ENCODE measurements at regions not wholly inside any gene's neighbourhood (a gene's known extent, or its start where the extent isn't known, plus 50 kb on each side); places are given as distances from the start of the nearest gene placed in this dataset.
A peak's percentile ranks its signal among the peaks of the same experiment; 100 is the strongest.

- no peak overlapping the region for H3K9ac ChIP-seq (ENCODE audit: low read depth in 1 of 2, low read length in 2 of 2)
- H3K9me3 ChIP-seq (ENCODE audit: control insufficient read depth in 2 of 2, low read length in 2 of 2), result no peaks in the 10 kb centered on the region
- H3K27ac ChIP-seq (ENCODE audit: low read depth in 2 of 2, low read length in 2 of 2), result no peak overlapping the region
- H3K27me3 ChIP-seq (ENCODE audit: control insufficient read depth in 2 of 2, insufficient read depth in 2 of 2, low read length in 2 of 2), result no peaks in the 10 kb centered on the region
- H3K36me3 ChIP-seq (ENCODE audit: control insufficient read depth in 2 of 2, insufficient read depth in 2 of 2, low read length in 2 of 2), result no peaks in the 10 kb centered on the region
- H3K4me3 ChIP-seq (ENCODE audit: low read length in 2 of 2), result no peak overlapping the region
- H3K4me1 ChIP-seq (ENCODE audit: control insufficient read depth in 2 of 2, insufficient read depth in 2 of 2, low read length in 2 of 2), result no peaks in the 10 kb centered on the region
Observed at GRCh38 chr6:25023781-25024180, 88.0 kb upstream of the RIPOR2 start.

GRCh38 chr6:25024821-25025220 lies 89.1 kb upstream of the RIPOR2 start:
- no peaks in the 10 kb centered on the region for H3K4me1 ChIP-seq (ENCODE audit: control insufficient read depth in 2 of 2, insufficient read depth in 2 of 2, low read length in 2 of 2)
- H3K27ac ChIP-seq (ENCODE audit: low read depth in 2 of 2, low read length in 2 of 2), result no peak overlapping the region

GRCh38 chr6:25025248-25025918 lies 89.6 kb upstream of the RIPOR2 start:
- Histone ChIP-seq H3K36me3 (ENCODE audit: control insufficient read depth in 2 of 2, insufficient read depth in 2 of 2, low read length in 2 of 2) (no peaks in the 10 kb centered on the region), H3K4me1 (ENCODE audit: control insufficient read depth in 2 of 2, insufficient read depth in 2 of 2, low read length in 2 of 2) (no peaks in the 10 kb centered on the region), H3K27me3 (ENCODE audit: control insufficient read depth in 2 of 2, insufficient read depth in 2 of 2, low read length in 2 of 2) (no peaks in the 10 kb centered on the region), H3K4me3 (ENCODE audit: low read length in 2 of 2) (no peak overlapping the region), H3K9me3 (ENCODE audit: control insufficient read depth in 2 of 2, low read length in 2 of 2) (no peaks in the 10 kb centered on the region), H3K9ac (ENCODE audit: low read depth in 1 of 2, low read length in 2 of 2) (no peak overlapping the region), H3K27ac (ENCODE audit: low read depth in 2 of 2, low read length in 2 of 2) (no peak overlapping the region)

More at GRCh38 chr6:25024821-25025220, 89.1 kb upstream of the RIPOR2 start:
- Histone ChIP-seq H3K4me3 (ENCODE audit: low read length in 2 of 2) (no peak overlapping the region), H3K9me3 (ENCODE audit: control insufficient read depth in 2 of 2, low read length in 2 of 2) (no peaks in the 10 kb centered on the region), H3K36me3 (ENCODE audit: control insufficient read depth in 2 of 2, insufficient read depth in 2 of 2, low read length in 2 of 2) (no peaks in the 10 kb centered on the region), H3K27me3 (ENCODE audit: control insufficient read depth in 2 of 2, insufficient read depth in 2 of 2, low read length in 2 of 2) (no peaks in the 10 kb centered on the region), H3K9ac (ENCODE audit: low read depth in 1 of 2, low read length in 2 of 2) (no peak overlapping the region)

GRCh38 chr6:25025919-25026301 lies 90.2 kb upstream of the RIPOR2 start:
- H3K36me3 ChIP-seq (ENCODE audit: control insufficient read depth in 2 of 2, insufficient read depth in 2 of 2, low read length in 2 of 2), result no peaks in the 10 kb centered on the region

GRCh38 chr6:25026723-25027122 lies 91.0 kb upstream of the RIPOR2 start:
- Histone ChIP-seq H3K27me3 (ENCODE audit: control insufficient read depth in 2 of 2, insufficient read depth in 2 of 2, low read length in 2 of 2) (no peaks in the 10 kb centered on the region), H3K27ac (ENCODE audit: low read depth in 2 of 2, low read length in 2 of 2) (no peak overlapping the region), H3K9me3 (ENCODE audit: control insufficient read depth in 2 of 2, low read length in 2 of 2) (no peaks in the 10 kb centered on the region), H3K36me3 (ENCODE audit: control insufficient read depth in 2 of 2, insufficient read depth in 2 of 2, low read length in 2 of 2) (no peaks in the 10 kb centered on the region), H3K9ac (ENCODE audit: low read depth in 1 of 2, low read length in 2 of 2) (no peak overlapping the region), H3K4me3 (ENCODE audit: low read length in 2 of 2) (no peak overlapping the region), H3K4me1 (ENCODE audit: control insufficient read depth in 2 of 2, insufficient read depth in 2 of 2, low read length in 2 of 2) (no peaks in the 10 kb centered on the region)

More at GRCh38 chr6:25025919-25026301, 90.2 kb upstream of the RIPOR2 start:
- Histone ChIP-seq H3K27me3 (ENCODE audit: control insufficient read depth in 2 of 2, insufficient read depth in 2 of 2, low read length in 2 of 2) (no peaks in the 10 kb centered on the region), H3K27ac (ENCODE audit: low read depth in 2 of 2, low read length in 2 of 2) (no peak overlapping the region), H3K4me3 (ENCODE audit: low read length in 2 of 2) (no peak overlapping the region), H3K4me1 (ENCODE audit: control insufficient read depth in 2 of 2, insufficient read depth in 2 of 2, low read length in 2 of 2) (no peaks in the 10 kb centered on the region), H3K9ac (ENCODE audit: low read depth in 1 of 2, low read length in 2 of 2) (no peak overlapping the region), H3K9me3 (ENCODE audit: control insufficient read depth in 2 of 2, low read length in 2 of 2) (no peaks in the 10 kb centered on the region)

GRCh38 chr6:25027221-25027916 lies 91.6 kb upstream of the RIPOR2 start:
- H3K9me3 ChIP-seq (ENCODE audit: control insufficient read depth in 2 of 2, low read length in 2 of 2), result no peaks in the 10 kb centered on the region
- peak overlapping the region in 1 of 2 donors; percentile 17 for H3K9ac ChIP-seq (ENCODE audit: low read depth in 1 of 2, low read length in 2 of 2)
- no peaks in the 10 kb centered on the region for H3K36me3 ChIP-seq (ENCODE audit: control insufficient read depth in 2 of 2, insufficient read depth in 2 of 2, low read length in 2 of 2)
- no peaks in the 10 kb centered on the region for H3K4me1 ChIP-seq (ENCODE audit: control insufficient read depth in 2 of 2, insufficient read depth in 2 of 2, low read length in 2 of 2)
- H3K4me3 ChIP-seq (ENCODE audit: low read length in 2 of 2), result peak overlapping the region in 1 of 2 donors; percentile 28
- peak overlapping the region in 1 of 2 donors; percentile 32 for H3K27ac ChIP-seq (ENCODE audit: low read depth in 2 of 2, low read length in 2 of 2)
- H3K27me3 ChIP-seq (ENCODE audit: control insufficient read depth in 2 of 2, insufficient read depth in 2 of 2, low read length in 2 of 2), result no peaks in the 10 kb centered on the region

- no peaks in the 10 kb centered on the region for H3K27me3 ChIP-seq (ENCODE audit: control insufficient read depth in 2 of 2, insufficient read depth in 2 of 2, low read length in 2 of 2)
- no peak overlapping the region for H3K4me3 ChIP-seq (ENCODE audit: low read length in 2 of 2)
- H3K9ac ChIP-seq (ENCODE audit: low read depth in 1 of 2, low read length in 2 of 2), result no peak overlapping the region
- no peaks in the 10 kb centered on the region for H3K36me3 ChIP-seq (ENCODE audit: control insufficient read depth in 2 of 2, insufficient read depth in 2 of 2, low read length in 2 of 2)
- H3K4me1 ChIP-seq (ENCODE audit: control insufficient read depth in 2 of 2, insufficient read depth in 2 of 2, low read length in 2 of 2), result no peaks in the 10 kb centered on the region
- H3K9me3 ChIP-seq (ENCODE audit: control insufficient read depth in 2 of 2, low read length in 2 of 2), result no peaks in the 10 kb centered on the region
- no peak overlapping the region for H3K27ac ChIP-seq (ENCODE audit: low read depth in 2 of 2, low read length in 2 of 2)
Observed at GRCh38 chr6:25028328-25028727, 92.6 kb upstream of the RIPOR2 start.

GRCh38 chr6:25032934-25033333 lies 97.2 kb upstream of the RIPOR2 start:
- Histone ChIP-seq H3K9me3 (ENCODE audit: control insufficient read depth in 2 of 2, low read length in 2 of 2) (no peaks in the 10 kb centered on the region), H3K27me3 (ENCODE audit: control insufficient read depth in 2 of 2, insufficient read depth in 2 of 2, low read length in 2 of 2) (no peaks in the 10 kb centered on the region), H3K27ac (ENCODE audit: low read depth in 2 of 2, low read length in 2 of 2) (no peak overlapping the region), H3K9ac (ENCODE audit: low read depth in 1 of 2, low read length in 2 of 2) (no peak overlapping the region), H3K4me1 (ENCODE audit: control insufficient read depth in 2 of 2, insufficient read depth in 2 of 2, low read length in 2 of 2) (no peaks in the 10 kb centered on the region), H3K4me3 (ENCODE audit: low read length in 2 of 2) (no peak overlapping the region), H3K36me3 (ENCODE audit: control insufficient read depth in 2 of 2, insufficient read depth in 2 of 2, low read length in 2 of 2) (no peaks in the 10 kb centered on the region)

- no peaks in the 10 kb centered on the region for H3K9me3 ChIP-seq (ENCODE audit: control insufficient read depth in 2 of 2, low read length in 2 of 2)
- no peaks in the 10 kb centered on the region for H3K4me1 ChIP-seq (ENCODE audit: control insufficient read depth in 2 of 2, insufficient read depth in 2 of 2, low read length in 2 of 2)
- peak overlapping the region; percentile 30 to 34 for H3K9ac ChIP-seq (ENCODE audit: low read depth in 1 of 2, low read length in 2 of 2)
- H3K4me3 ChIP-seq (ENCODE audit: low read length in 2 of 2), result peak overlapping the region; percentile 15 to 51
- H3K27ac ChIP-seq (ENCODE audit: low read depth in 2 of 2, low read length in 2 of 2), result peak overlapping the region in 1 of 2 donors; percentile 21
- no peaks in the 10 kb centered on the region for H3K36me3 ChIP-seq (ENCODE audit: control insufficient read depth in 2 of 2, insufficient read depth in 2 of 2, low read length in 2 of 2)
- H3K27me3 ChIP-seq (ENCODE audit: control insufficient read depth in 2 of 2, insufficient read depth in 2 of 2, low read length in 2 of 2), result no peaks in the 10 kb centered on the region
Observed at GRCh38 chr6:25034431-25034921, 98.7 kb upstream of the RIPOR2 start.

GRCh38 chr6:25035174-25035511 lies 99.4 kb upstream of the RIPOR2 start:
- Histone ChIP-seq H3K27ac (ENCODE audit: low read depth in 2 of 2, low read length in 2 of 2) (peak overlapping the region; percentile 7 to 63), H3K9me3 (ENCODE audit: control insufficient read depth in 2 of 2, low read length in 2 of 2) (no peaks in the 10 kb centered on the region), H3K9ac (ENCODE audit: low read depth in 1 of 2, low read length in 2 of 2) (peak overlapping the region; percentile 15 to 30), H3K27me3 (ENCODE audit: control insufficient read depth in 2 of 2, insufficient read depth in 2 of 2, low read length in 2 of 2) (no peaks in the 10 kb centered on the region), H3K36me3 (ENCODE audit: control insufficient read depth in 2 of 2, insufficient read depth in 2 of 2, low read length in 2 of 2) (no peaks in the 10 kb centered on the region), H3K4me3 (ENCODE audit: low read length in 2 of 2) (peak overlapping the region in 1 of 2 donors; percentile 51), H3K4me1 (ENCODE audit: control insufficient read depth in 2 of 2, insufficient read depth in 2 of 2, low read length in 2 of 2) (no peaks in the 10 kb centered on the region)

Data from mucosa of rectum (tissue), 2 donors.